K562 (cell line): ENCODE measurements at regions not wholly inside any gene's neighbourhood (a gene's known extent, or its start where the extent isn't known, plus 50 kb on each side); places are given as distances from the start of the nearest gene placed in this dataset.

Experiments used
- ATAC-seq: fragments of 200-7000 bp; cut with Tn5 transposase; 3 replicates; pipeline ENCODE4 v1.9.1; 2020; ENCODE audit warnings: moderate library complexity
- BruUV-seq: library from RNA; stranded (reverse); fragments of 400-500 nt; replicated peaks from 2 replicates; lab custom pipeline; 2021; lab: Mats Ljungman, UMichigan
- CTCF ChIA-PET: fragments of 300-600 bp; formaldehyde crosslinking; extraction: SDS; loops from one replicate; lab custom pipeline; 2021; ENCODE audit warnings: low intra/inter-chr PET ratio; lab: Yijun Ruan, JAX
- POLR2A ChIA-PET: fragments of 300-600, 350-650 bp; sonication (Branson Sonifier 250); formaldehyde crosslinking; extraction: SDS; loops from one replicate; lab custom pipeline; 2021; ENCODE audit warnings: antibody characterized with exemption, inconsistent platforms; lab: Yijun Ruan, JAX
- DNase-seq, 4 experiments: peaks; one replicate each; pipeline versions ENCODE4 v3.0.0 to v3.0.0-alpha.2; 2011 to 2018; ENCODE audit warnings: low spot score in 3 of 4, mixed read lengths in 3 of 4; ENCODE audit errors: extremely low read depth in 1 of 4
- FAIRE-seq: peaks from 2 replicates; lab custom pipeline; 2011; peaks lifted over from hg19 to GRCh38; lab: Jason Lieb, UNC
- H2AFZ ChIP-seq: 2 replicates; pipeline ENCODE4 v1.6.0; 2011; ENCODE audit warnings: low read depth, low read length, control low read depth, inconsistent platforms
- H3K27ac ChIP-seq: fragments of 200-600 bp; 3 replicates; pipeline ENCODE4 v1.8.0; 2011; ENCODE audit warnings: low read depth, mild to moderate bottlenecking, control low read depth, inconsistent platforms, low read length, moderate library complexity, mixed read lengths; ENCODE audit errors: extremely low read depth
- H3K27me3 ChIP-seq, 2 experiments: fragments of 300-600 bp in 1 of 2; 2 replicates in 1 of 2; 3 replicates in 1 of 2; pipeline versions ENCODE4 v1.6.0 to v1.8.0; 2011; ENCODE audit warnings: inconsistent platforms in 2 of 2, low read length in 2 of 2, mild to moderate bottlenecking in 1 of 2, mixed read lengths in 1 of 2, moderate library complexity in 1 of 2; ENCODE audit not compliant: control insufficient read depth in 2 of 2, insufficient read depth in 2 of 2
- H3K36me3 ChIP-seq: fragments of 300-600 bp; 3 replicates; pipeline ENCODE4 v1.8.0; 2011; ENCODE audit warnings: mild to moderate bottlenecking, low read length, inconsistent platforms; ENCODE audit not compliant: control insufficient read depth, insufficient read depth
- H3K4me1 ChIP-seq, 2 experiments: fragments of 200-600 bp in 1 of 2; replicated peaks in 1 of 2; 2 replicates in 1 of 2; 3 replicates in 1 of 2; pipeline versions ENCODE4 v1.5.1 to v1.8.0; 2011; ENCODE audit warnings: inconsistent platforms in 2 of 2, low read length in 2 of 2, mild to moderate bottlenecking in 1 of 2, mixed read lengths in 1 of 2, moderate library complexity in 1 of 2; ENCODE audit not compliant: control insufficient read depth in 2 of 2, insufficient read depth in 2 of 2
- H3K4me2 ChIP-seq: 2 replicates; pipeline ENCODE4 v1.6.1; 2011; ENCODE audit warnings: low read length, control low read depth, inconsistent platforms, mixed read lengths; ENCODE audit not compliant: insufficient read depth
- H3K4me3 ChIP-seq: fragments of 200-600 bp; sonication (generic), shearing (Covaris generic); 2 replicates; pipeline ENCODE4 v1.5.1; 2016; ENCODE audit warnings: control low read depth, inconsistent platforms
- H3K79me2 ChIP-seq: fragments of 200-600 bp; 3 replicates; pipeline ENCODE4 v1.8.0; 2011; ENCODE audit warnings: low read length, inconsistent platforms; ENCODE audit not compliant: control insufficient read depth, insufficient read depth
- H3K9ac ChIP-seq, 2 experiments: 2 replicates each; pipeline versions ENCODE4 v1.6.0 to v1.6.1; 2011; ENCODE audit warnings: low read depth in 2 of 2, low read length in 2 of 2, control low read depth in 1 of 2, inconsistent platforms in 1 of 2, mild to moderate bottlenecking in 1 of 2, mixed read lengths in 1 of 2; ENCODE audit not compliant: insufficient read depth in 1 of 2
- H3K9me1 ChIP-seq: one replicate; pipeline ENCODE4 v1.6.0; 2011; ENCODE audit warnings: inconsistent platforms, mild to moderate bottlenecking, low read length, moderate library complexity; ENCODE audit not compliant: control insufficient read depth, insufficient read depth
- H3K9me3 ChIP-seq: replicated peaks from 2 replicates; pipeline ENCODE4 v1.5.1; 2011; ENCODE audit warnings: low read depth, low read length, inconsistent platforms; ENCODE audit not compliant: control insufficient read depth, insufficient read depth
- H4K20me1 ChIP-seq: replicated peaks from 2 replicates; pipeline ENCODE4 v1.6.1; 2011; ENCODE audit warnings: low read length, inconsistent platforms, mixed read lengths; ENCODE audit not compliant: control insufficient read depth, insufficient read depth
- BCOR ChIP-seq: fragments of 450-650 bp; IDR thresholded peaks from 2 replicates; pipeline ENCODE4 v1.6.1; 2016
- BHLHE40 ChIP-seq: IDR thresholded peaks from 2 replicates; pipeline ENCODE4 v1.6.1; 2011; ENCODE audit warnings: low read length, improper control_type of control experiment
- CBFA2T3 ChIP-seq: fragments of 450-650 bp; IDR thresholded peaks from 2 replicates; pipeline ENCODE4 v1.6.1; 2017
- CHD2 ChIP-seq: IDR thresholded peaks from 2 replicates; pipeline ENCODE4 v1.6.1; 2011; ENCODE audit warnings: low read depth, low read length
- HCFC1 ChIP-seq: IDR thresholded peaks from 2 replicates; pipeline ENCODE4 v1.6.1; 2012; ENCODE audit warnings: low read depth, low read length, improper control_type of control experiment
- KLF6 ChIP-seq: fragments of 250-450 bp; sonication (Bioruptor Pico); IDR thresholded peaks from 2 replicates; pipeline ENCODE4 v1.4.0; 2020; ENCODE audit warnings: mild to moderate bottlenecking, moderate library complexity, borderline replicate concordance
- RBFOX2 ChIP-seq: fragments of 200-400 bp; formaldehyde crosslinking; IDR thresholded peaks from 2 replicates; pipeline ENCODE4 v1.6.1; 2017; ENCODE audit warnings: low read depth, mild to moderate bottlenecking, low read length, moderate library complexity
- SLC30A9 ChIP-seq: fragments of 250-450 bp; sonication (Bioruptor Pico); IDR thresholded peaks from 2 replicates; pipeline ENCODE4 v1.8.0; 2022; ENCODE audit warnings: mild to moderate bottlenecking, moderate library complexity
- ZFP36 ChIP-seq: fragments of 150-350 bp; IDR thresholded peaks from 2 replicates; pipeline ENCODE4 v1.6.1; 2018; ENCODE audit warnings: low read length, low read depth; ENCODE audit not compliant: partially characterized antibody
- ZNF280A ChIP-seq: fragments of 450-650 bp; IDR thresholded peaks from 2 replicates; pipeline ENCODE4 v1.6.1; 2018; ENCODE audit warnings: mild to moderate bottlenecking, low read depth; ENCODE audit not compliant: partially characterized antibody
- WGBS: fragments of 100-300 bp; shearing (Covaris generic); methylation state at CpG from one replicate; pipeline ENCODE4 v1.1.6; 2016; ENCODE audit warnings: low coverage, mixed read lengths; ENCODE audit not compliant: insufficient coverage; ENCODE audit errors: missing lambda C conversion rate; 5-methylcytosine and 5-hydroxymethylcytosine counted together
- in situ Hi-C: fragments of 300-500 bp; cut with MboI; formaldehyde crosslinking; loops from 4 replicates; pipeline ENCODE4 v1.15.0; 2018; ENCODE audit warnings: inconsistent platforms, mixed read lengths
- intact Hi-C: fragments of 100-400 bp; cut with micrococcal nuclease; formaldehyde crosslinking; loops from 2 replicates; pipeline ENCODE4 v1.14.2; 2022
- TF ChIP-seq, protein P1 (sequence below): IDR thresholded peaks from 2 replicates; pipeline ENCODE4 v1.6.1; 2011; ENCODE audit not compliant: insufficient read length; ENCODE audit errors: extremely low read depth
- TF ChIP-seq, protein P2 (sequence below): fragments of 250-450 bp; sonication (Bioruptor Pico); IDR thresholded peaks from 2 replicates; pipeline ENCODE4 v1.5.1; 2021; ENCODE audit warnings: mild to moderate bottlenecking
- TF ChIP-seq, protein P3 (sequence below): fragments of 450-650 bp; IDR thresholded peaks from 2 replicates; pipeline ENCODE4 v1.6.1; 2017; ENCODE audit warnings: antibody characterized with exemption

DNA sequence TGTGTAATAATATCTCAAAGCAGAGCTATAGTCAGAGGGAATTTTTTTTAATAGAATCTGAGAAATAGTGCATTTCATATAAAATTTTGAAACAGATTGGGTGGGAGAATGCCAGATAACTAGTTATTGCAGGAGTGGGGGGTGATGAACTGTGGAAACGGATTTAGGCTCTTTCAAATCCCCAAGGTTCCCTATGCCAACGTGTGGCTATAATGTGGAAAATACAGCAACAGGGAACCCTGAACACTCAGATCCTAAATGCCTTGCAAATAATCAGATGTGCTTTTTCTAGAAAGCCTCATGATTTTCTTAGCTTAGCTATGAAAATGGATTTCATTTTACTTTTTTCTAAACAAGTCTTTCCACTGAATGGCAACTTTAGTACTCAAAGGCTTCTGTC, 180.5 kb upstream of the DMAC1 start:
- FAIRE-seq (no peak), DNase-seq (no peak), ATAC-seq (no peak)
- no peak overlapping the region for H3K4me3 ChIP-seq
- CTCF ChIA-PET: no interaction called here
- BruUV-seq: no TSS peak
- H3K79me2 ChIP-seq: no peaks in the 10 kb centered on the region
- 0% methylated on average over 2 of the region's 2 CpGs for WGBS
- intact Hi-C loops (no loop called here), in situ Hi-C loops (no loop called here)
- no peaks in the 10 kb centered on the region for H3K4me1 ChIP-seq
- H3K9ac ChIP-seq: no peak overlapping the region
- no peaks in the 10 kb centered on the region for H3K9me3 ChIP-seq
- H3K27ac ChIP-seq: no peak overlapping the region
- H3K4me2 ChIP-seq: no peak overlapping the region
- no peak for TF ChIP-seq CHD2
- no peak for TF ChIP-seq BHLHE40
- TF ChIP-seq ZFP36: no peak
- no peak for TF ChIP-seq CBFA2T3
- TF ChIP-seq BCOR: no peak
- no peak for TF ChIP-seq SLC30A9
- TF ChIP-seq, protein P1, sequence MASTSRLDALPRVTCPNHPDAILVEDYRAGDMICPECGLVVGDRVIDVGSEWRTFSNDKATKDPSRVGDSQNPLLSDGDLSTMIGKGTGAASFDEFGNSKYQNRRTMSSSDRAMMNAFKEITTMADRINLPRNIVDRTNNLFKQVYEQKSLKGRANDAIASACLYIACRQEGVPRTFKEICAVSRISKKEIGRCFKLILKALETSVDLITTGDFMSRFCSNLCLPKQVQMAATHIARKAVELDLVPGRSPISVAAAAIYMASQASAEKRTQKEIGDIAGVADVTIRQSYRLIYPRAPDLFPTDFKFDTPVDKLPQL: no peak
- POLR2A ChIA-PET: no interaction called here
- no peak overlapping the region for H2AFZ ChIP-seq
- no peaks in the 10 kb centered on the region for H3K9me1 ChIP-seq
- no peaks in the 10 kb centered on the region for H3K36me3 ChIP-seq
- H3K27me3 ChIP-seq: no peaks in the 10 kb centered on the region
- H4K20me1 ChIP-seq: no peaks in the 10 kb centered on the region

- POLR2A ChIA-PET: no interaction called here
- Histone ChIP-seq H3K9ac (no peak overlapping the region), H3K9me1 (no peaks in the 10 kb centered on the region), H3K79me2 (no peaks in the 10 kb centered on the region), H3K36me3 (no peaks in the 10 kb centered on the region), H3K27ac (no peak overlapping the region), H3K27me3 (no peaks in the 10 kb centered on the region), H3K4me1 (no peaks in the 10 kb centered on the region), H2AFZ (no peak overlapping the region), H3K4me3 (no peak overlapping the region), H4K20me1 (no peaks in the 10 kb centered on the region), H3K9me3 (no peaks in the 10 kb centered on the region), H3K4me2 (no peak overlapping the region)
- 0% methylated on average over 5 of the region's 5 CpGs for WGBS
- in situ Hi-C loops (no loop called here), intact Hi-C loops (no loop called here)
- CTCF ChIA-PET: no interaction called here
- no TSS peak for BruUV-seq
- ATAC-seq (no peak), DNase-seq (no peak), FAIRE-seq (no peak)
- TF ChIP-seq ZNF280A (no peak), HCFC1 (no peak), RBFOX2 (no peak), KLF6 (CRISPR knock-in tag) (no peak)
- TF ChIP-seq, protein P2, sequence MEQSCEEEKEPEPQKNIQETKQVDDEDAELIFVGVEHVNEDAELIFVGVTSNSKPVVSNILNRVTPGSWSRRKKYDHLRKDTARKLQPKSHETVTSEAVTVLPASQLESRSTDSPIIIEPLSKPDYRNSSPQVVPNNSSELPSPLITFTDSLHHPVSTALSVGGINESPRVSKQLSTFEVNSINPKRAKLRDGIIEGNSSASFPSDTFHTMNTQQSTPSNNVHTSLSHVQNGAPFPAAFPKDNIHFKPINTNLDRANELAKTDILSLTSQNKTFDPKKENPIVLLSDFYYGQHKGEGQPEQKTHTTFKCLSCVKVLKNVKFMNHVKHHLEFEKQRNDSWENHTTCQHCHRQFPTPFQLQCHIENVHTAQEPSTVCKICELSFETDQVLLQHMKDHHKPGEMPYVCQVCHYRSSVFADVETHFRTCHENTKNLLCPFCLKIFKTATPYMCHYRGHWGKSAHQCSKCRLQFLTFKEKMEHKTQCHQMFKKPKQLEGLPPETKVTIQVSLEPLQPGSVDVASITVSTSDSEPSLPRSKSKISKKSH (CRISPR knock-in tag): no peak
- TF ChIP-seq, protein P3, sequence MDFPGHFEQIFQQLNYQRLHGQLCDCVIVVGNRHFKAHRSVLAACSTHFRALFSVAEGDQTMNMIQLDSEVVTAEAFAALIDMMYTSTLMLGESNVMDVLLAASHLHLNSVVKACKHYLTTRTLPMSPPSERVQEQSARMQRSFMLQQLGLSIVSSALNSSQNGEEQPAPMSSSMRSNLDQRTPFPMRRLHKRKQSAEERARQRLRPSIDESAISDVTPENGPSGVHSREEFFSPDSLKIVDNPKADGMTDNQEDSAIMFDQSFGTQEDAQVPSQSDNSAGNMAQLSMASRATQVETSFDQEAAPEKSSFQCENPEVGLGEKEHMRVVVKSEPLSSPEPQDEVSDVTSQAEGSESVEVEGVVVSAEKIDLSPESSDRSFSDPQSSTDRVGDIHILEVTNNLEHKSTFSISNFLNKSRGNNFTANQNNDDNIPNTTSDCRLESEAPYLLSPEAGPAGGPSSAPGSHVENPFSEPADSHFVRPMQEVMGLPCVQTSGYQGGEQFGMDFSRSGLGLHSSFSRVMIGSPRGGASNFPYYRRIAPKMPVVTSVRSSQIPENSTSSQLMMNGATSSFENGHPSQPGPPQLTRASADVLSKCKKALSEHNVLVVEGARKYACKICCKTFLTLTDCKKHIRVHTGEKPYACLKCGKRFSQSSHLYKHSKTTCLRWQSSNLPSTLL: no peak
Observed at GRCh38 chr9:7979611-7980010, 180.0 kb upstream of the DMAC1 start.
